GM19468 (cell line): ENCODE measurements at regions not wholly inside any gene's neighbourhood (a gene's known extent, or its start where the extent isn't known, plus 50 kb on each side); places are given as distances from the start of the nearest gene placed in this dataset.
"Not testable (repeated sequence)": the region's sequence is repeated elsewhere in the genome, so short reads cannot be mapped to it uniquely, and the experiment has no call there.

Experiments
- ATAC-seq: cut with Tn5 transposase; IDR thresholded peaks from one replicate; pipeline ENCODE4 v1.9.1; 2021; ENCODE audit warnings: mild to moderate bottlenecking, moderate library complexity, moderate number of reproducible peaks; ENCODE audit not compliant: unreplicated experiment; ENCODE audit errors: extremely low read depth

- no peak for ATAC-seq
Observed at GRCh38 chr2:12488352-12489318, 228.1 kb upstream of the TRIB2 start.

GRCh38 chr2:12490641-12491040 lies 226.1 kb upstream of the TRIB2 start:
- no peak for ATAC-seq

- not testable (repeated sequence) for ATAC-seq
Observed at GRCh38 chr2:12492360-12492759, 224.4 kb upstream of the TRIB2 start.

GRCh38 chr2:12493031-12493513 lies 223.7 kb upstream of the TRIB2 start:
- ATAC-seq: no peak

- no peak for ATAC-seq
Observed at GRCh38 chr2:12495247-12495868, 221.4 kb upstream of the TRIB2 start.

- no peak for ATAC-seq
Observed at GRCh38 chr2:12498286-12498685, 218.4 kb upstream of the TRIB2 start.

- ATAC-seq: no peak
Observed at GRCh38 chr2:12498704-12499103, 218.0 kb upstream of the TRIB2 start.

GRCh38 chr2:12500899-12501298 lies 215.8 kb upstream of the TRIB2 start:
- no peak for ATAC-seq

- ATAC-seq: no peak
Observed at GRCh38 chr2:12501469-12502158, 215.1 kb upstream of the TRIB2 start.

GRCh38 chr2:12502759-12503158 lies 214.0 kb upstream of the TRIB2 start:
- no peak for ATAC-seq

GRCh38 chr2:12504443-12504842 lies 212.3 kb upstream of the TRIB2 start:
- no peak for ATAC-seq

- no peak for ATAC-seq
Observed at GRCh38 chr2:12506846-12507245, 209.9 kb upstream of the TRIB2 start.

GRCh38 chr2:12507295-12507694 lies 209.4 kb upstream of the TRIB2 start:
- peak; percentile 85 for ATAC-seq

GRCh38 chr2:12510070-12510469 lies 206.7 kb upstream of the TRIB2 start:
- ATAC-seq: no peak

- no peak for ATAC-seq
Observed at GRCh38 chr2:12513339-12513738, 203.4 kb upstream of the TRIB2 start.

- ATAC-seq: no peak
Observed at GRCh38 chr2:12514168-12514567, 202.6 kb upstream of the TRIB2 start.

GRCh38 chr2:12514631-12515437 lies 201.9 kb upstream of the TRIB2 start:
- ATAC-seq: no peak

- no peak for ATAC-seq
Observed at GRCh38 chr2:12515871-12516270, 200.9 kb upstream of the TRIB2 start.

GRCh38 chr2:12533337-12534005 lies 183.3 kb upstream of the TRIB2 start:
- ATAC-seq: no peak
